ENCODE measurements at regions not wholly inside any gene's neighbourhood (a gene's known extent, or its start where the extent isn't known, plus 50 kb on each side); places are given as distances from the start of the nearest gene placed in this dataset.

GRCh38 chr4:27836523-27836922 lies 975.9 kb downstream of the STIM2 start:
- TF ChIP-seq EZH2 (IDR thresholded peaks at IDR 0.05; ENCODE audit: low read length, missing control alignments) (no peak), CTCF (conservative IDR thresholded peaks at IDR 0.05 in 1 of 2, IDR thresholded peaks at IDR 0.05 in 1 of 2; ENCODE audit: low read depth in 1 of 2, low read length in 2 of 2) (no peak)

Measured in fibroblast of lung (primary cell).